ENCODE measurements at regions not wholly inside any gene's neighbourhood (a gene's known extent, or its start where the extent isn't known, plus 50 kb on each side); places are given as distances from the start of the nearest gene placed in this dataset.
"Not testable (repeated sequence)": the region's sequence is repeated elsewhere in the genome, so short reads cannot be mapped to it uniquely, and the experiment has no call there.

GRCh38 chr6:51199105-51199552, 380.5 kb downstream of the TFAP2B start:
- no peak overlapping the region for H3K4me3 ChIP-seq (ENCODE audit: low read depth, low read length)
- TF ChIP-seq, protein P1, sequence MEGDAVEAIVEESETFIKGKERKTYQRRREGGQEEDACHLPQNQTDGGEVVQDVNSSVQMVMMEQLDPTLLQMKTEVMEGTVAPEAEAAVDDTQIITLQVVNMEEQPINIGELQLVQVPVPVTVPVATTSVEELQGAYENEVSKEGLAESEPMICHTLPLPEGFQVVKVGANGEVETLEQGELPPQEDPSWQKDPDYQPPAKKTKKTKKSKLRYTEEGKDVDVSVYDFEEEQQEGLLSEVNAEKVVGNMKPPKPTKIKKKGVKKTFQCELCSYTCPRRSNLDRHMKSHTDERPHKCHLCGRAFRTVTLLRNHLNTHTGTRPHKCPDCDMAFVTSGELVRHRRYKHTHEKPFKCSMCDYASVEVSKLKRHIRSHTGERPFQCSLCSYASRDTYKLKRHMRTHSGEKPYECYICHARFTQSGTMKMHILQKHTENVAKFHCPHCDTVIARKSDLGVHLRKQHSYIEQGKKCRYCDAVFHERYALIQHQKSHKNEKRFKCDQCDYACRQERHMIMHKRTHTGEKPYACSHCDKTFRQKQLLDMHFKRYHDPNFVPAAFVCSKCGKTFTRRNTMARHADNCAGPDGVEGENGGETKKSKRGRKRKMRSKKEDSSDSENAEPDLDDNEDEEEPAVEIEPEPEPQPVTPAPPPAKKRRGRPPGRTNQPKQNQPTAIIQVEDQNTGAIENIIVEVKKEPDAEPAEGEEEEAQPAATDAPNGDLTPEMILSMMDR (IDR thresholded peaks at IDR 0.05; ENCODE audit: borderline replicate concordance, insufficient read depth, low read depth, low read length), result no peak

GRCh38 chr6:51199733-51200260, 381.1 kb downstream of the TFAP2B start:
- TF ChIP-seq, protein P1 (IDR thresholded peaks at IDR 0.05; ENCODE audit: borderline replicate concordance, insufficient read depth, low read depth, low read length), result no peak
- no peak overlapping the region for H3K4me3 ChIP-seq (ENCODE audit: low read depth, low read length)

DNA sequence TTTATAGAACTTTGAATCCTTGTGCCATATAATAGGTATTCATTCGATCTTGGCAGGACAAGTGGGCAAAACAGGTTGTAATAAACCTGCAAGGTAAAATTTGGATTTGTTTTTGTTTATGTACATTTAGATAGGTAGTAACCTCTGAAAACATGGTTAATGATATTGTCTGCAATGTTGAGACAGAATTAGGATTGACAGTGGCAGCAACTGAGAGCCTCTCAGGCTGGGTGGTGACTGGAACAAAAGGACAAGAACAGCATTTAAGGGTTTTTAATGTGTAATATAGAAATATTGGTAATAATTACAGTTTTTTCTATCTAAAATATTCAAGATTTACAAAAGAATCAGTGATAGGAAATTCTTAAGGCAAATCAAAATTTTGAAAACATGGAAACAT, 382.0 kb downstream of the TFAP2B start:
- TF ChIP-seq, protein P1 (IDR thresholded peaks at IDR 0.05; ENCODE audit: borderline replicate concordance, insufficient read depth, low read depth, low read length), result no peak
- H3K4me3 ChIP-seq (ENCODE audit: low read depth, low read length), result no peak overlapping the region

- not testable (repeated sequence) for H3K4me3 ChIP-seq (ENCODE audit: low read depth, low read length)
Measured at GRCh38 chr6:51202653-51203052, 384.0 kb downstream of the TFAP2B start.

GRCh38 chr6:51203504-51203903, 384.8 kb downstream of the TFAP2B start:
- no peak overlapping the region for H3K4me3 ChIP-seq (ENCODE audit: low read depth, low read length)
- TF ChIP-seq, protein P1 (IDR thresholded peaks at IDR 0.05; ENCODE audit: borderline replicate concordance, insufficient read depth, low read depth, low read length), result no peak

DNA sequence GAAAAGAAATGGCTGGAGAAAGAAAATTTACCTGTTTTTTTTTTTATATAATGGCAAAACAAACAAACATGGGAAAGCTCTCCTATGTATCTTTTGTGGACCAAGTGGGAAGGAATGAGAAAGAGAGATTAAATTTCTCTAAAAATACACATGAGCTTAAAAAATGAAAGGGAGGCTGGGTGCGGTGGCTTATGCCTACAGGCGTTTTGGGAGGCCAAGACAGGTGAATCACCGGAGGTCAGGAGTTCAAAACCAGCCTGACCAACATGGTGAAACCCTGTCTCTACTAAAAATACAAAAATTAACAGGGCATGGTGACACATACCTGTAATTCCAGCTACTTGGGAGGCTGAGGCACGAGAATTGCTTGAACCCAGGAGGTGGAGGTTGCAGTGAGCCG, 388.0 kb downstream of the TFAP2B start:
- not testable (repeated sequence) for H3K4me3 ChIP-seq (ENCODE audit: low read depth, low read length)

GRCh38 chr6:51209651-51210050, 391.0 kb downstream of the TFAP2B start:
- no peak overlapping the region for H3K4me3 ChIP-seq (ENCODE audit: low read depth, low read length)
- TF ChIP-seq, protein P1 (IDR thresholded peaks at IDR 0.05; ENCODE audit: borderline replicate concordance, insufficient read depth, low read depth, low read length), result no peak

GRCh38 chr6:51213811-51214210, 395.1 kb downstream of the TFAP2B start:
- TF ChIP-seq, protein P1 (IDR thresholded peaks at IDR 0.05; ENCODE audit: borderline replicate concordance, insufficient read depth, low read depth, low read length), result no peak
- H3K4me3 ChIP-seq (ENCODE audit: low read depth, low read length), result no peak overlapping the region

All from GM12875 (cell line).